ENCODE measurements at regions not wholly inside any gene's neighbourhood (a gene's known extent, or its start where the extent isn't known, plus 50 kb on each side); places are given as distances from the start of the nearest gene placed in this dataset.

- DNase-seq (ENCODE audit: low spot score): no peak
These were observed 71.7 kb upstream of the ZNRF2 start for GRCh38 chr7:30212701-30213111.

GRCh38 chr7:30213637-30214036, 70.8 kb upstream of the ZNRF2 start:
- DNase-seq (ENCODE audit: low spot score): no peak

GRCh38 chr7:30214651-30215137, 69.7 kb upstream of the ZNRF2 start:
- DNase-seq (ENCODE audit: low spot score): no peak

GRCh38 chr7:30221764-30222163, 62.6 kb upstream of the ZNRF2 start:
- no peak for DNase-seq (ENCODE audit: low spot score)

- no peak for DNase-seq (ENCODE audit: low spot score)
These were observed 61.7 kb upstream of the ZNRF2 start for GRCh38 chr7:30222515-30223215.

GRCh38 chr7:30223896-30224295, 60.5 kb upstream of the ZNRF2 start:
- DNase-seq (ENCODE audit: low spot score): no peak

- no peak for DNase-seq (ENCODE audit: low spot score)
These were observed 59.8 kb upstream of the ZNRF2 start for GRCh38 chr7:30224511-30225062.

GRCh38 chr7:30225863-30226613, 58.4 kb upstream of the ZNRF2 start:
- peak; percentile 88 for DNase-seq (ENCODE audit: low spot score)

GRCh38 chr7:30226614-30227268, 57.7 kb upstream of the ZNRF2 start:
- peak; percentile 85 for DNase-seq (ENCODE audit: low spot score)

- DNase-seq (ENCODE audit: low spot score): no peak
These were observed 53.1 kb upstream of the ZNRF2 start for GRCh38 chr7:30231271-30231670.

- DNase-seq (ENCODE audit: low spot score): no peak
These were observed 52.0 kb upstream of the ZNRF2 start for GRCh38 chr7:30232391-30232790.

All from HT-29 (cell line).